IMR-90 (cell line): ENCODE measurements at regions not wholly inside any gene's neighbourhood (a gene's known extent, or its start where the extent isn't known, plus 50 kb on each side); places are given as distances from the start of the nearest gene placed in this dataset.

ENCODE experiments used
- ATAC-seq: fragments of 200-7000 bp; cut with Tn5 transposase; 2 replicates; pipeline ENCODE4 v1.9.1; 2020; ENCODE audit warnings: low read depth, mild to moderate bottlenecking, moderate library complexity
- BruUV-seq: library from RNA; stranded (reverse); fragments of 400-500 nt; replicated peaks from 2 replicates; lab custom pipeline; 2021; lab: Mats Ljungman, UMichigan
- CTCF ChIA-PET: fragments of 300-600 bp; formaldehyde crosslinking; extraction: SDS; loops from one replicate; lab custom pipeline; 2021; ENCODE audit warnings: antibody characterized with exemption; lab: Yijun Ruan, JAX
- POLR2A ChIA-PET: fragments of 300-600 bp; sonication (Branson Sonifier 250); formaldehyde crosslinking; loops from one replicate; lab custom pipeline; 2022; ENCODE audit warnings: antibody characterized with exemption; ENCODE audit not compliant: unreplicated experiment; lab: Charles Lee
- DNase-seq: peaks from one replicate; pipeline ENCODE4 v3.0.0; 2013
- H2AFZ ChIP-seq: replicated peaks from 2 replicates; pipeline ENCODE3; 2013; ENCODE audit warnings: low read length, mild to moderate bottlenecking; ENCODE audit not compliant: poor library complexity
- H2AK5ac ChIP-seq: 2 replicates; pipeline ENCODE4 v1.6.1; 2013; ENCODE audit warnings: low read depth, low read length, inconsistent platforms
- H2AK9ac ChIP-seq: replicated peaks from 2 replicates; pipeline ENCODE3; 2013; ENCODE audit warnings: mild to moderate bottlenecking, low read depth, low read length, moderate library complexity; ENCODE audit not compliant: poor library complexity
- H2BK120ac ChIP-seq: 2 replicates; pipeline ENCODE4 v1.6.1; 2013; ENCODE audit warnings: low read depth, low read length, inconsistent platforms
- H2BK15ac ChIP-seq: 3 replicates; pipeline ENCODE4 v1.6.1; 2013; ENCODE audit warnings: low read depth, low read length, inconsistent platforms
- H2BK20ac ChIP-seq: 2 replicates; pipeline ENCODE4 v1.6.1; 2013; ENCODE audit warnings: low read depth, mild to moderate bottlenecking, inconsistent platforms, low read length, moderate library complexity
- H2BK5ac ChIP-seq: 2 replicates; pipeline ENCODE4 v1.6.1; 2013; ENCODE audit warnings: mild to moderate bottlenecking, low read depth, low read length, inconsistent platforms; ENCODE audit not compliant: poor library complexity, severe bottlenecking
- H3K14ac ChIP-seq: replicated peaks from 2 replicates; pipeline ENCODE4 v1.6.1; 2013; ENCODE audit warnings: low read depth, low read length, inconsistent platforms
- H3K18ac ChIP-seq: 2 replicates; pipeline ENCODE4 v1.6.1; 2013; ENCODE audit warnings: low read depth, low read length, control low read depth
- H3K23ac ChIP-seq: 2 replicates; pipeline ENCODE4 v1.6.1; 2013; ENCODE audit warnings: low read depth, low read length, inconsistent platforms
- H3K27ac ChIP-seq: 2 replicates; pipeline ENCODE4 v1.5.1; 2013; ENCODE audit warnings: mild to moderate bottlenecking, control low read depth, low read length; ENCODE audit not compliant: insufficient read depth
- H3K27me3 ChIP-seq: 2 replicates; pipeline ENCODE4 v1.6.1; 2013; ENCODE audit warnings: low read length; ENCODE audit not compliant: control insufficient read depth, insufficient read depth
- H3K36me3 ChIP-seq: 2 replicates; pipeline ENCODE4 v1.6.1; 2013; ENCODE audit warnings: low read length, mixed read lengths; ENCODE audit not compliant: control insufficient read depth, insufficient read depth
- H3K4ac ChIP-seq: 2 replicates; pipeline ENCODE4 v1.6.1; 2013; ENCODE audit warnings: low read depth, low read length, inconsistent platforms
- H3K4me1 ChIP-seq: 2 replicates; pipeline ENCODE4 v1.6.1; 2013; ENCODE audit warnings: low read length, mixed read lengths; ENCODE audit not compliant: control insufficient read depth, insufficient read depth
- H3K4me2 ChIP-seq: 2 replicates; pipeline ENCODE4 v1.6.1; 2013; ENCODE audit warnings: low read depth, mild to moderate bottlenecking, control low read depth, low read length, moderate library complexity
- H3K4me3 ChIP-seq: 2 replicates; pipeline ENCODE4 v1.5.1; 2013; ENCODE audit warnings: low read depth, mild to moderate bottlenecking, control low read depth, low read length, moderate library complexity; ENCODE audit not compliant: insufficient read depth
- H3K56ac ChIP-seq: 2 replicates; pipeline ENCODE4 v1.6.1; 2013; ENCODE audit warnings: low read length, inconsistent platforms; ENCODE audit not compliant: insufficient read depth; ENCODE audit errors: extremely low read depth
- H3K79me1 ChIP-seq, 2 experiments: 2 replicates each; pipeline ENCODE4 v1.6.1; 2013; ENCODE audit warnings: low read length in 2 of 2, inconsistent platforms in 1 of 2, low read depth in 1 of 2
- H3K9ac ChIP-seq: 2 replicates; pipeline ENCODE4 v1.6.1; 2013; ENCODE audit warnings: low read depth, low read length, control low read depth
- H3K9me1 ChIP-seq: 2 replicates; pipeline ENCODE4 v1.6.1; 2013; ENCODE audit warnings: low read length, inconsistent platforms; ENCODE audit not compliant: insufficient read depth
- H3K9me3 ChIP-seq: 2 replicates; pipeline ENCODE4 v1.6.1; 2013; ENCODE audit warnings: low read length; ENCODE audit not compliant: control insufficient read depth, insufficient read depth
- H4K20me1 ChIP-seq: 2 replicates; pipeline ENCODE4 v1.6.1; 2013; ENCODE audit warnings: low read length, inconsistent platforms; ENCODE audit not compliant: insufficient read depth
- H4K5ac ChIP-seq: 2 replicates; pipeline ENCODE4 v1.6.1; 2013; ENCODE audit warnings: mild to moderate bottlenecking, low read depth, low read length, control low read depth
- H4K8ac ChIP-seq, 2 experiments: 2 replicates each; pipeline ENCODE4 v1.6.1; 2013; ENCODE audit warnings: low read depth in 2 of 2, low read length in 2 of 2, control low read depth in 1 of 2, inconsistent platforms in 1 of 2
- H4K91ac ChIP-seq: 2 replicates; pipeline ENCODE4 v1.6.1; 2013; ENCODE audit warnings: low read depth, low read length, inconsistent platforms; ENCODE audit not compliant: insufficient read depth
- BHLHE40 ChIP-seq: fragments of 150-350 bp; IDR thresholded peaks from 2 replicates; pipeline ENCODE4 v1.6.1; 2016; ENCODE audit warnings: mild to moderate bottlenecking, low read depth, low read length
- MAFK ChIP-seq: IDR thresholded peaks from 2 replicates; pipeline ENCODE4 v1.6.1; 2012; ENCODE audit warnings: low read depth, low read length, improper control_type of control experiment
- MXI1 ChIP-seq: IDR thresholded peaks from 2 replicates; pipeline ENCODE4 v1.6.1; 2012; ENCODE audit warnings: low read depth, mild to moderate bottlenecking, low read length, moderate library complexity, borderline replicate concordance
- POLR2A ChIP-seq: IDR thresholded peaks from 2 replicates; pipeline ENCODE4 v1.6.1; 2012; ENCODE audit warnings: mild to moderate bottlenecking, low read depth, low read length
- RFX5 ChIP-seq: IDR thresholded peaks from 2 replicates; pipeline ENCODE4 v1.8.0; 2012; ENCODE audit warnings: low read depth, mild to moderate bottlenecking, low read length, moderate library complexity
- WGBS, 2 experiments: methylation state at CpG; one replicate each; pipeline versions ENCODE4 v1.1.5 to v1.1.7; 2013; ENCODE audit warnings: missing lambda C conversion rate in 2 of 2; ENCODE audit not compliant: insufficient read length in 1 of 2; ENCODE audit errors: extremely low coverage in 2 of 2; 5-methylcytosine and 5-hydroxymethylcytosine counted together
- dilution Hi-C: fragments of 300-500 bp; cut with HindIII; formaldehyde crosslinking; loops from one replicate; pipeline ENCODE4 v1.14.3; 2018; ENCODE audit warnings: low sequenced_read_pairs; ENCODE audit not compliant: unreplicated experiment
- in situ Hi-C: fragments of 300-500 bp; cut with MboI; formaldehyde crosslinking; loops from 3 replicates; pipeline ENCODE4 v1.14.3; 2019; ENCODE audit warnings: low sequenced_read_pairs, inconsistent platforms, mixed read lengths
- intact Hi-C: fragments of 100-400 bp; cut with micrococcal nuclease; formaldehyde crosslinking; loops from 2 replicates; pipeline ENCODE4 v1.10.0; 2022
- TF ChIP-seq, protein P1 (sequence below): conservative IDR thresholded peaks from 2 replicates; pipeline ENCODE4 v1.5.1; 2012; ENCODE audit warnings: mild to moderate bottlenecking, low read depth, low read length, improper control_type of control experiment
- TF ChIP-seq, protein P2 (sequence below): fragments of 150-350 bp; IDR thresholded peaks from 2 replicates; pipeline ENCODE4 v1.6.1; 2017; ENCODE audit warnings: mild to moderate bottlenecking, antibody characterized with exemption, low read length, low read depth

DNA sequence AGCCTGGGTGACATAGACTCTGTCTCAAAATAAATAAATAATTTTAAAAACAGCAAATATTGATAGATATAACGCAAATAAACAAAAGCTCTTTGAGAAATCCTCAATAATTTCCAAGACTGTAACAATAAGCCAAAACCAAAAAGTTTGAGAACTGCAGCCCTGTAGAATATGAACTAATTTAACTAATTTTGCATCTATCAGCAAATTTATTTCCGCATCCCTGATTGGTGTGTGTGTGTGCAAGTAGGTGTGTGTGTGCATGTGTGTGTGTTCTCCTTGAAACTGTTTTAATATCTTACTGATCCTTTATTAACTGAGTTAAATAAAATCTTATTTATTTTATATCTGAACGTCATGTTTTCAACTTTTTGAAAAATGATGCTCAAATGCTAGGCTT is 67.0 kb upstream of the ISX start:
- no CpG with 5 or more reads among the region's 3 CpGs for WGBS, 2 experiments
- H4K8ac ChIP-seq: no peak overlapping the region
- no peak overlapping the region for H2BK120ac ChIP-seq
- no peak overlapping the region for H3K56ac ChIP-seq
- POLR2A ChIA-PET: no interaction called here
- no peak overlapping the region for H2AFZ ChIP-seq
- in situ Hi-C loops (no loop called here), dilution Hi-C loops (no loop called here), intact Hi-C loops (no loop called here)
- H3K9ac ChIP-seq: no peak overlapping the region
- ATAC-seq (no peak), DNase-seq (no peak)
- no peak overlapping the region for H2BK5ac ChIP-seq
- no peak overlapping the region for H4K91ac ChIP-seq
- H2AK5ac ChIP-seq: no peak overlapping the region
- H3K4me1 ChIP-seq: no peaks in the 10 kb centered on the region
- no peaks in the 10 kb centered on the region for H3K9me1 ChIP-seq
- no peak overlapping the region for H3K18ac ChIP-seq
- H3K4ac ChIP-seq: no peak overlapping the region
- H2BK20ac ChIP-seq: no peak overlapping the region
- no peaks in the 10 kb centered on the region for H3K79me1 ChIP-seq
- H3K27me3 ChIP-seq: no peaks in the 10 kb centered on the region
- H4K20me1 ChIP-seq: no peaks in the 10 kb centered on the region
- H2BK15ac ChIP-seq: no peak overlapping the region
- peaks cover 23% of the 10 kb centered on the region for H3K9me3 ChIP-seq
- H3K4me3 ChIP-seq: no peak overlapping the region
- no peak overlapping the region for H4K5ac ChIP-seq
- H3K23ac ChIP-seq: no peak overlapping the region
- no peak overlapping the region for H3K27ac ChIP-seq
- TF ChIP-seq, protein P1, sequence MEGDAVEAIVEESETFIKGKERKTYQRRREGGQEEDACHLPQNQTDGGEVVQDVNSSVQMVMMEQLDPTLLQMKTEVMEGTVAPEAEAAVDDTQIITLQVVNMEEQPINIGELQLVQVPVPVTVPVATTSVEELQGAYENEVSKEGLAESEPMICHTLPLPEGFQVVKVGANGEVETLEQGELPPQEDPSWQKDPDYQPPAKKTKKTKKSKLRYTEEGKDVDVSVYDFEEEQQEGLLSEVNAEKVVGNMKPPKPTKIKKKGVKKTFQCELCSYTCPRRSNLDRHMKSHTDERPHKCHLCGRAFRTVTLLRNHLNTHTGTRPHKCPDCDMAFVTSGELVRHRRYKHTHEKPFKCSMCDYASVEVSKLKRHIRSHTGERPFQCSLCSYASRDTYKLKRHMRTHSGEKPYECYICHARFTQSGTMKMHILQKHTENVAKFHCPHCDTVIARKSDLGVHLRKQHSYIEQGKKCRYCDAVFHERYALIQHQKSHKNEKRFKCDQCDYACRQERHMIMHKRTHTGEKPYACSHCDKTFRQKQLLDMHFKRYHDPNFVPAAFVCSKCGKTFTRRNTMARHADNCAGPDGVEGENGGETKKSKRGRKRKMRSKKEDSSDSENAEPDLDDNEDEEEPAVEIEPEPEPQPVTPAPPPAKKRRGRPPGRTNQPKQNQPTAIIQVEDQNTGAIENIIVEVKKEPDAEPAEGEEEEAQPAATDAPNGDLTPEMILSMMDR: no peak
- TF ChIP-seq MXI1: no peak
- peak; percentile 77 for TF ChIP-seq MAFK
- no peak for TF ChIP-seq BHLHE40
- no peak for TF ChIP-seq RFX5
- TF ChIP-seq, protein P2, sequence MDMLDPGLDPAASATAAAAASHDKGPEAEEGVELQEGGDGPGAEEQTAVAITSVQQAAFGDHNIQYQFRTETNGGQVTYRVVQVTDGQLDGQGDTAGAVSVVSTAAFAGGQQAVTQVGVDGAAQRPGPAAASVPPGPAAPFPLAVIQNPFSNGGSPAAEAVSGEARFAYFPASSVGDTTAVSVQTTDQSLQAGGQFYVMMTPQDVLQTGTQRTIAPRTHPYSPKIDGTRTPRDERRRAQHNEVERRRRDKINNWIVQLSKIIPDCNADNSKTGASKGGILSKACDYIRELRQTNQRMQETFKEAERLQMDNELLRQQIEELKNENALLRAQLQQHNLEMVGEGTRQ: no peak
- TF ChIP-seq POLR2A: no peak
- CTCF ChIA-PET: no interaction called here
- H3K36me3 ChIP-seq: no peaks in the 10 kb centered on the region
- no peak overlapping the region for H3K14ac ChIP-seq
- no peak overlapping the region for H3K4me2 ChIP-seq
- BruUV-seq: no TSS peak
- no peak overlapping the region for H2AK9ac ChIP-seq
